ENCODE measurements at regions not wholly inside any gene's neighbourhood (a gene's known extent, or its start where the extent isn't known, plus 50 kb on each side); places are given as distances from the start of the nearest gene placed in this dataset.

- no peaks in the 10 kb centered on the region for H3K4me1 ChIP-seq (ENCODE audit: insufficient read depth)
- H3K4me3 ChIP-seq, result no peak overlapping the region
- no peak for DNase-seq
- WGBS, 3 donors, result 91 to 95% (median 91%) methylated on average over 18 of the region's 18 CpGs
- no peak overlapping the region for H3K27ac ChIP-seq
- H3K27me3 ChIP-seq, result no peaks in the 10 kb centered on the region
- TF ChIP-seq CTCF (IDR thresholded peaks at IDR 0.05) (no peak), EP300 (IDR thresholded peaks at IDR 0.05) (no peak), POLR2A (IDR thresholded peaks at IDR 0.05) (no peak)
- intact Hi-C loops (cut with DNase I), result no loop called here
- H3K36me3 ChIP-seq, result no peaks in the 10 kb centered on the region
- no peaks in the 10 kb centered on the region for H3K9me3 ChIP-seq
Observed at GRCh38 chr15:96442076-96442475, 111.6 kb downstream of the NR2F2 start.

GRCh38 chr15:96444865-96445264, 114.4 kb downstream of the NR2F2 start:
- intact Hi-C loops (cut with DNase I), result no loop called here
- no peaks in the 10 kb centered on the region for H3K36me3 ChIP-seq
- 77 to 82% (median 78%) methylated on average over 3 of the region's 3 CpGs for WGBS, 3 donors

GRCh38 chr15:96448923-96449322, 118.4 kb downstream of the NR2F2 start:
- H3K4me3 ChIP-seq, result no peak overlapping the region
- H3K27ac ChIP-seq, result no peak overlapping the region
- no peaks in the 10 kb centered on the region for H3K9me3 ChIP-seq
- no peaks in the 10 kb centered on the region for H3K27me3 ChIP-seq
- H3K36me3 ChIP-seq, result no peaks in the 10 kb centered on the region
- TF ChIP-seq EP300 (IDR thresholded peaks at IDR 0.05) (no peak), CTCF (IDR thresholded peaks at IDR 0.05) (no peak), POLR2A (IDR thresholded peaks at IDR 0.05) (no peak)
- H3K4me1 ChIP-seq (ENCODE audit: insufficient read depth), result no peaks in the 10 kb centered on the region
- intact Hi-C loops (cut with DNase I), result no loop called here
- no peak for DNase-seq
- WGBS, 3 donors, result 61 to 75% (median 67%) methylated on average over 7 of the region's 7 CpGs

More at GRCh38 chr15:96444865-96445264, 114.4 kb downstream of the NR2F2 start:
- H3K4me1 ChIP-seq (ENCODE audit: insufficient read depth), result no peaks in the 10 kb centered on the region
- no peak overlapping the region for H3K4me3 ChIP-seq
- no peak overlapping the region for H3K27ac ChIP-seq
- H3K9me3 ChIP-seq, result no peaks in the 10 kb centered on the region
- TF ChIP-seq CTCF (IDR thresholded peaks at IDR 0.05), result no peak
- no peak for TF ChIP-seq EP300 (IDR thresholded peaks at IDR 0.05)
- no peak for TF ChIP-seq POLR2A (IDR thresholded peaks at IDR 0.05)
- no peak for DNase-seq
- no peaks in the 10 kb centered on the region for H3K27me3 ChIP-seq

- Histone ChIP-seq H3K4me1 (ENCODE audit: insufficient read depth) (no peaks in the 10 kb centered on the region), H3K9me3 (no peaks in the 10 kb centered on the region), H3K27me3 (no peaks in the 10 kb centered on the region), H3K4me3 (no peak overlapping the region), H3K36me3 (no peaks in the 10 kb centered on the region), H3K27ac (no peak overlapping the region)
- intact Hi-C loops (cut with DNase I), result no loop called here
- WGBS, 3 donors, result 78 to 90% (median 86%) methylated on average over 3 of the region's 3 CpGs
- DNase-seq, result no peak
- TF ChIP-seq CTCF (IDR thresholded peaks at IDR 0.05), result no peak
- TF ChIP-seq EP300 (IDR thresholded peaks at IDR 0.05), result no peak
- TF ChIP-seq POLR2A (IDR thresholded peaks at IDR 0.05), result no peak
Observed at GRCh38 chr15:96457841-96458240, 127.3 kb downstream of the NR2F2 start.

- Histone ChIP-seq H3K9me3 (no peaks in the 10 kb centered on the region), H3K4me3 (no peak overlapping the region), H3K4me1 (ENCODE audit: insufficient read depth) (no peaks in the 10 kb centered on the region), H3K27ac (no peak overlapping the region), H3K36me3 (no peaks in the 10 kb centered on the region), H3K27me3 (no peaks in the 10 kb centered on the region)
- intact Hi-C loops (cut with DNase I), result no loop called here
- DNase-seq, result no peak
- TF ChIP-seq POLR2A (IDR thresholded peaks at IDR 0.05) (no peak), CTCF (IDR thresholded peaks at IDR 0.05) (no peak), EP300 (IDR thresholded peaks at IDR 0.05) (no peak)
- 94 to 100% (median 98%) methylated on average over 1 of the region's 1 CpG for WGBS, 3 donors
Observed at GRCh38 chr15:96460106-96460505, 129.6 kb downstream of the NR2F2 start.

All from ovary (tissue), 7 donors.